ENCODE measurements at regions not wholly inside any gene's neighbourhood (a gene's known extent, or its start where the extent isn't known, plus 50 kb on each side); places are given as distances from the start of the nearest gene placed in this dataset.
A peak's percentile ranks its signal among the peaks of the same experiment; 100 is the strongest.
"Not testable (repeated sequence)": the region's sequence is repeated elsewhere in the genome, so short reads cannot be mapped to it uniquely, and the experiment has no call there.

GRCh38 chr18:34529358-34530335, 180.5 kb upstream of the DTNA start:
- DNase-seq (ENCODE audit: low spot score), result no peak

GRCh38 chr18:34531110-34531509, 179.0 kb upstream of the DTNA start:
- no peak for DNase-seq (ENCODE audit: low spot score)

DNA sequence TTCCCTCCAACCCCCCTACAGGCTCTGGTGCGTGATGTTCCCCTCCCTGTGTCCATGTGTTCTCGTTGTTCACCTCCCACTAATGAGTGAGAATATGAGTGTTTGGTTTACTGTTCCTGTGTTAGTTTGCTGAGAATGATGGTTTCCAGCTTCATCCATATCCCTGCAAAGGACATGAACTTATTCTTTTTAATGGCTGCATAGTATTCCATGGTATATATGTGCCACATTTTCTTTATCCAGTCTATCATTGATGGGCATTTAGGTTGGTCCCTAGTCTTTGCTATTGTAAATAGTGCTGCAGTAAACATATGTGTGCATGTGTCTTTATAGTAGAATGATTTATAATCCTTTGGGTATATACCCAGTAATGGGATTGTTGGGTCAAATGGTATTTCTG, 175.5 kb upstream of the DTNA start:
- not testable (repeated sequence) for DNase-seq (ENCODE audit: low spot score)

GRCh38 chr18:34540897-34541296, 169.2 kb upstream of the DTNA start:
- no peak for DNase-seq (ENCODE audit: low spot score)

DNA sequence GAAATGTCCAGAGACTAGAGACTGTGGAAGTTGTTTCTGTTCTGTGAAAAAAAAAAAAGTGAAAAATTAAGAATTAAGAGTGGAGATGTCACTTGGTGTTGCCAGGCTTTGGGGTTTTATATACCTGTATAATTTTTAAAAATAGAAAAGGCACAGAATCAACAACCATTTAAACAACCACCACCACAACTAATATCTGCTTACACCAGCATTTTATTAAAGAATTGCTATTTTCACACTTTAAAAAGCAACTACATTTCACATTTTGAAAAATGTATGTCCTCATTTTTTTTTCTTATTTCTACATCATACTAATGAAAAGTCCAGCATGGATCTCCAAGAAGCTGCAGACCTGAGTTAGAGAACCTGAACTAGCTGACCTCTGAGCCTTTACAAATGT, 167.5 kb upstream of the DTNA start:
- DNase-seq (ENCODE audit: low spot score), result no peak

GRCh38 chr18:34543356-34543755, 166.7 kb upstream of the DTNA start:
- no peak for DNase-seq (ENCODE audit: low spot score)

- DNase-seq (ENCODE audit: low spot score), result no peak
These were observed 166.2 kb upstream of the DTNA start for GRCh38 chr18:34543945-34544344.

DNA sequence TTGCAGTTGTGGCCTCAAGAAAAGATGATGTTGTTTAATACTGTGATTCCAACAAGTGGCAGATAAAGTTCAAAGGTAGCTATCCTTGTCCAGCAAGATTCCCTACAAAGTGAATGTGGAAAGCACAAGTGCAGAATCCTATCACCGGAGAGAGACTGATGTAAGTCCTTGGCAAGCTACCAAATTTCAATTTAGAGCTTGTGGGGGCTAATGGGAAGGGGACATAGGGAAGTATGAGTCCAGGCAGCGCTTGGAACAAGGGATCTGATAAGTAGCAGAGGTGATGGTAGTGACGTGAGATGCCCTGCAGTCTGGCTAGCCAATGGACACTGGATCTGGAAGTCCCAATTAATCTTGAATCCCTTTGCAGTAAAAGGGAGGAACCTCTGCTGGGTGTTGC, 165.2 kb upstream of the DTNA start:
- DNase-seq (ENCODE audit: low spot score), result no peak

- no peak for DNase-seq (ENCODE audit: low spot score)
These were observed 161.8 kb upstream of the DTNA start for GRCh38 chr18:34548120-34548972.

DNA sequence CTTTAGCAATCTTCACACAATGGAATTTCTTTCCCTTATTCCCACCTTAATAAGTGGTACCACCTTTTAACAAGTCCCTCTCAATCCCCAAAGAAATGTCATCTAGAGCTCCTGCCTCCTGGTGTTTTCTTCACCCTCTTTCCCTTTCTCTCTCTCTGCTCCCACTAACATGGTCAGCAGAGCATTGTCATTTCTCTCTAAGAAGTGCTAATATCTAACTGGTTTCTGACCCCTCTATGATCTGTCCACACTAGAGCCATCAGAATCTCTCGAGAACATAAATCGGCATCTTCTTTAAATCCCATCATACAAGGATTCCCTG, 161.2 kb upstream of the DTNA start:
- DNase-seq (ENCODE audit: low spot score), result no peak

GRCh38 chr18:34549367-34549766, 160.7 kb upstream of the DTNA start:
- DNase-seq (ENCODE audit: low spot score), result no peak

DNA sequence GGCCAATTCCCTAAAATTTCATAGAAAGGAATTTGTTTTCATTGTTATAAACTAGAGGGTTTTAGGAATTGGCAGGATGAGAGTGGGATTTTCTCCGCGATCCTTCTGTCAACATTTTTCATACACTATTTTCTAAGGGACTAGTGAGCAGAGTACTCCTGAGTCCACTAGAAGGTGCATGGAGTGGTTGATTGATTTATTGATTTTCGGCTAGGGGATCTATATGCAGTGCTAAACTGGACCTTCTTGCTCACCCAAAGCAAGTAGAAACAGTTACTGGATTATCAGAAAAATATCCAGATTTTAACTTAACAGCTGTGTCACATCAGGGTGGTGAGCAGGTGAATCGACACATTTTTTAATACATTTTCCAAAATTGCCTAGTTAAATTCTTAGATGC, 159.9 kb upstream of the DTNA start:
- DNase-seq (ENCODE audit: low spot score), result no peak

DNA sequence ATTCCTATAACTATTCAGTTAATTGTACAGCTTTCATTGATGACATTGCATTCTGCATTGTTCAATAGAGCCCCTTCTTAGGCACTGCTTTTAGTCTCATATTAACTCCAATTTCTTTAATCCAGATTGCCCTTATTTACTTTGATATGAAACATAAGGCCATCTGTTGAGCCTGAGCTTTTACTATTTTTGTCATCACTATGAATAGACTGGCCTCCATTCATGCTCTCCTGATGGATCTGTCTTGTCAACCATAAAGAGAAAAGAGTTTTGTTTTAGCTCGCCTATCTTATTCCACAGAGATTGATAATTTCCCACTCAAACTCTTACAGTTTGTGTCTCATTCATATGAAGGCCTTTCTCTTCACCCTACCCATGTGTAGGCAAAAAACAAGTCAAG, 159.2 kb upstream of the DTNA start:
- DNase-seq (ENCODE audit: low spot score), result no peak

DNA sequence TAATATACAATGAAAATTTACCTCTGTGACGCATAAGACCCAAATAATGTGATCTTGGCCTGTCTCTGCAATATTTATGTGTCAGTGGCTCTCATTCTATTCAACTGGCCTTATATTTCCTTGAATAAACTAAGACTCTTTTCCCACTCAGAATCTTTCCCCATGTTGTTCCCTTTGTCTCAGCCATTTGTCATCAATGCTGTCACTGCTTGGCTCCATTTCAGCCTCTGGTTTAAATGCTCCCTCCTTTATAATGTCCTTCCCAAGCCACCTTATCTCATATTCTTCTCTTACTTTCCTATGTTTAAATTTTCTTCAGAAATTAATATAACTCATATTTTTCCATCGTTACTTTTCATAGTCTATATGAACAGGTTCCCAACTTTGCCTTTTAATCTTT, 158.3 kb upstream of the DTNA start:
- no peak for DNase-seq (ENCODE audit: low spot score)

GRCh38 chr18:34562252-34562870, 147.7 kb upstream of the DTNA start:
- DNase-seq (ENCODE audit: low spot score), result no peak

DNA sequence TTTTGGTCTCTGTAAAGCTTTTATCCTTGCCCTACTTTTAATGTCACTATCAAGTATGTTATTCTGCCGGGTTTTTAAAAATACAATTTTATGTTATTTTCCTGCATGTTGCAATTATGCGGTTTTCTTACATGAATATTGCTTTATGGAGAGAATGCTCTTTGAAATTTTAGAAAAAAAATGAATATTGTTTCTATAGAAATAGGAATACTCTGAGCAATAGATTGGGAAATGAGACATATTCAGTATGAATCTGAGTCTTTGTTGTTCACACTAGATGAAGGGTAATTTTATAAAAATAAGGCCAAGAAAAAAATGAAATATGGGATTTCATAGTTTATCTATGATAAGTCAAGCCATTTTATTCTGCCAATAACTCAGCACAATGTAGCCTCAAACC, 142.2 kb upstream of the DTNA start:
- no peak for DNase-seq (ENCODE audit: low spot score)

GRCh38 chr18:34576622-34577021, 133.5 kb upstream of the DTNA start:
- no peak for DNase-seq (ENCODE audit: low spot score)

DNA sequence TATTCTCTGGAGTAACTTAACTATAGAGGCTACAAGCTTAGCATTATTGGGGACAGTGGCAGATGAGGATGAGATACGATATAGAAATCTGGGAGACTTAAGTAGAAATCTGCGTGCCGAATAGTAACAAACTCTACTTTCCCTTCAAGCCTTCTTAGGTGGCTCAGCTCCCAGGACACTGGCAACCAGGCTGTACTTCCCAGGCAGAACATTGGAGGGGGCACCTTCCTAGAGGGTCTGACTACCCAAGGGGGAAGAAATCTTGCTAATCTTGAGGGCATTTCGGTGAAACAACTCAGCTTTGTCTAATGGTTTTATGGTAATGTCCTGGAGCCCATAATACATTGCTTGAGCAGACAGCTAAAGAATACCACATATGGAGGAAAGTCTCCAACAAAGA, 126.2 kb upstream of the DTNA start:
- no peak for DNase-seq (ENCODE audit: low spot score)

GRCh38 chr18:34590503-34590902, 119.6 kb upstream of the DTNA start:
- DNase-seq (ENCODE audit: low spot score), result no peak

DNA sequence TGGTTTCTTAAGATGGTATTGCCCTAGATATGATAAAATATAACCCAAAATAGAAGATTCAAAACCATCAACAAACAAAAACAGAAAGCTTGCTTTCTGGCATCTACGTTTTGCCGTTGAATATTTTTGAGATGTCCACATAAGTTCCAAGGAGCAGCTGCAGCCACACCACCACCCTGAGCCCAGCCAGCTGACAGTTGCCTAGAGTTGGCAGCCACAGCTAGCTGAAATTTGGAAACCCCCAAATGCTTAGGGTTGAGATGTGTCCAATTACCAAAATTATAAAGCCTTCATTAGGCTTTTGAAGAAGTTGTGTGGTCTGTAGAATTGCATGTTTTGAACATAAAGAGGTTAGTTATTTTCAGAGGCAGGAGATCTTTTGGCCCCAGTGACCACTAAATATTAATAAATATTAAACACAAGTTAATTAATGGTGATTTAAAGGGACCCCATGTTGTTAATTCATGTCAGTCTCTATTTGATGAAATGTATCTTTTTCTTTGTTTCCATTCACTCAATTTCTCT, 118.1 kb upstream of the DTNA start:
- DNase-seq (ENCODE audit: low spot score), result no peak

- no peak for DNase-seq (ENCODE audit: low spot score)
These were observed 117.6 kb upstream of the DTNA start for GRCh38 chr18:34592481-34592880.

DNA sequence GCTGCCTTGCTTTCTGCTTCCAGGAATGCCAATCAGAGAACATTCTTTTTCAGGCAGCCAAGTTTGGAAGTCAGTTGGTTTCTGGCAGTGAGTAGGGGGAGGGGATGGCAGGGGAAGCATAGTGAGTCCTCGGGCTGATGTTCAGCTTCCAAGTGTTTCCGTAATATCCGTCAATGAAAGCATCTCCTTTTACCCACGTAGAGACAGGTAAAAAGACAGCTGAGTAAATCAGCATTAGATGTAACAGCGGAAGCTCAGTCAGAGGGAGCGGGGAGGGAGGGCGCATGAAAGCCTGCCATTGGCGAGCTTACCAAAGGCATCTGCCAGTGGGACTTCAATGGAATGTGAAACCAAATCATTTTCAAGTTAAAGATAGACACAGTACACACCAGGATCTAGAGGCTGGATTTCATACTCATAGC, 117.1 kb upstream of the DTNA start:
- DNase-seq (ENCODE audit: low spot score), result peak; percentile 51

- DNase-seq (ENCODE audit: low spot score), result no peak
These were observed 115.8 kb upstream of the DTNA start for GRCh38 chr18:34594266-34594665.

Data from GM03348 (cell line).